ENCODE measurements at regions not wholly inside any gene's neighbourhood (a gene's known extent, or its start where the extent isn't known, plus 50 kb on each side); places are given as distances from the start of the nearest gene placed in this dataset.

GRCh38 chr13:61738236-61738750 is 322.6 kb upstream of the PCDH20 start:
- Histone ChIP-seq H3K4me3 (ENCODE audit: insufficient read depth, low read depth, low read length) (no peak overlapping the region), H3K36me3 (ENCODE audit: insufficient read depth, low read length) (no peaks in the 10 kb centered on the region), H3K27me3 (ENCODE audit: insufficient read depth, low read length) (no peaks in the 10 kb centered on the region), H3K4me1 (ENCODE audit: insufficient read depth, low read length) (no peaks in the 10 kb centered on the region), H3K9me3 (ENCODE audit: insufficient read depth, low read depth, low read length) (no peaks in the 10 kb centered on the region), H4K20me1 (ENCODE audit: insufficient read depth, low read length) (no peaks in the 10 kb centered on the region), H3K27ac (ENCODE audit: low read depth, low read length) (no peak overlapping the region), H3K4me2 (ENCODE audit: low read length) (no peak overlapping the region), H2AFZ (ENCODE audit: low read depth, low read length) (no peak overlapping the region), H3K9ac (ENCODE audit: low read length) (no peak overlapping the region), H3K79me2 (ENCODE audit: insufficient read depth, low read length) (no peaks in the 10 kb centered on the region)
- no peak overlapping the region for H3K4me3 Mint-ChIP-seq (ENCODE audit: unreplicated experiment)
- FAIRE-seq (no peak), DNase-seq (ENCODE audit: low read depth) (no peak)
- no peaks in the 10 kb centered on the region for H3K9me3 Mint-ChIP-seq (ENCODE audit: unreplicated experiment)
- H3K27me3 Mint-ChIP-seq (ENCODE audit: low read depth, unreplicated experiment) = no peaks in the 10 kb centered on the region
- H3K36me3 Mint-ChIP-seq (ENCODE audit: low read depth, unreplicated experiment) = no peaks in the 10 kb centered on the region
- no peak for TF ChIP-seq CTCF (IDR thresholded peaks at IDR 0.05; ENCODE audit: insufficient read depth, low read depth, low read length)
- no peak for TF ChIP-seq EZH2 (IDR thresholded peaks at IDR 0.05; ENCODE audit: insufficient read depth, low read length)
- H3K4me1 Mint-ChIP-seq (ENCODE audit: low read depth, unreplicated experiment) = peaks cover 2% of the 10 kb centered on the region
- no peak overlapping the region for H3K27ac Mint-ChIP-seq (ENCODE audit: unreplicated experiment)

GRCh38 chr13:61734683-61735082 is 319.0 kb upstream of the PCDH20 start:
- H3K4me1 Mint-ChIP-seq (ENCODE audit: low read depth, unreplicated experiment) = peaks cover 2% of the 10 kb centered on the region
- H3K36me3 Mint-ChIP-seq (ENCODE audit: low read depth, unreplicated experiment) = no peaks in the 10 kb centered on the region
- H3K27me3 Mint-ChIP-seq (ENCODE audit: low read depth, unreplicated experiment) = no peaks in the 10 kb centered on the region

More at GRCh38 chr13:61734683-61735082, 319.0 kb upstream of the PCDH20 start:
- Histone ChIP-seq H3K9ac (ENCODE audit: low read length) (no peak overlapping the region), H3K4me1 (ENCODE audit: insufficient read depth, low read length) (no peaks in the 10 kb centered on the region), H3K27ac (ENCODE audit: low read depth, low read length) (no peak overlapping the region), H3K36me3 (ENCODE audit: insufficient read depth, low read length) (no peaks in the 10 kb centered on the region), H3K79me2 (ENCODE audit: insufficient read depth, low read length) (no peaks in the 10 kb centered on the region), H3K27me3 (ENCODE audit: insufficient read depth, low read length) (no peaks in the 10 kb centered on the region), H3K9me3 (ENCODE audit: insufficient read depth, low read depth, low read length) (no peaks in the 10 kb centered on the region), H4K20me1 (ENCODE audit: insufficient read depth, low read length) (no peaks in the 10 kb centered on the region), H3K4me3 (ENCODE audit: insufficient read depth, low read depth, low read length) (no peak overlapping the region), H2AFZ (ENCODE audit: low read depth, low read length) (no peak overlapping the region), H3K4me2 (ENCODE audit: low read length) (no peak overlapping the region)
- TF ChIP-seq EZH2 (IDR thresholded peaks at IDR 0.05; ENCODE audit: insufficient read depth, low read length) (no peak), CTCF (IDR thresholded peaks at IDR 0.05; ENCODE audit: insufficient read depth, low read depth, low read length) (no peak)
- no peak for FAIRE-seq
- DNase-seq (ENCODE audit: low read depth) = no peak
- H3K4me3 Mint-ChIP-seq (ENCODE audit: unreplicated experiment) = no peak overlapping the region
- no peaks in the 10 kb centered on the region for H3K9me3 Mint-ChIP-seq (ENCODE audit: unreplicated experiment)
- no peak overlapping the region for H3K27ac Mint-ChIP-seq (ENCODE audit: unreplicated experiment)

All from astrocyte (in vitro differentiated cells and primary cell).